Coronary artery (tissue), 2 donors: ENCODE measurements at regions not wholly inside any gene's neighbourhood (a gene's known extent, or its start where the extent isn't known, plus 50 kb on each side); places are given as distances from the start of the nearest gene placed in this dataset.
A peak's percentile ranks its signal among the peaks of the same experiment; 100 is the strongest.

Experiments used
- DNase-seq: peaks from one replicate; pipeline ENCODE4 v3.0.0-alpha.2; 2017; ENCODE audit warnings: low spot score
- H3K27ac ChIP-seq, 2 donors: fragments of 200-600 bp; sonication (generic); one replicate each; pipeline ENCODE4 v1.5.1; 2016 to 2019
- H3K4me3 ChIP-seq: fragments of 200-600 bp; sonication (generic); 2 replicates; pipeline ENCODE4 v1.5.1; 2016; ENCODE audit warnings: mild to moderate bottlenecking, moderate library complexity
- CTCF ChIP-seq: fragments of 200-600 bp; sonication (generic); IDR thresholded peaks from one replicate; pipeline ENCODE4 v1.5.1; 2019; ENCODE audit warnings: antibody characterized with exemption

GRCh38 chr14:101472518-101472849 is 88.8 kb upstream of the DIO3 start:
- DNase-seq = peak; percentile 41
- no peak for TF ChIP-seq CTCF
- H3K27ac ChIP-seq = no peak overlapping the region
- H3K4me3 ChIP-seq = no peak overlapping the region

- no peak for TF ChIP-seq CTCF
- Histone ChIP-seq H3K4me3 (no peak overlapping the region), H3K27ac (no peak overlapping the region)
- DNase-seq = peak; percentile 54
Observed at GRCh38 chr14:101473045-101473729, 88.1 kb upstream of the DIO3 start.

- Histone ChIP-seq H3K27ac (no peak overlapping the region), H3K4me3 (no peak overlapping the region)
- DNase-seq = peak; percentile 50
- no peak for TF ChIP-seq CTCF
Observed at GRCh38 chr14:101473795-101474562, 87.3 kb upstream of the DIO3 start.

- no peak for TF ChIP-seq CTCF
- Histone ChIP-seq H3K4me3 (peak overlapping the region; percentile 30), H3K27ac (peak overlapping the region in 1 of 2 donors; percentile 65)
- peak; percentile 62 for DNase-seq
Observed at GRCh38 chr14:101474563-101475455, 86.5 kb upstream of the DIO3 start.

GRCh38 chr14:101475456-101476257 is 85.6 kb upstream of the DIO3 start:
- DNase-seq = peak; percentile 70
- Histone ChIP-seq H3K4me3 (peak overlapping the region; percentile 30), H3K27ac (peak overlapping the region in 1 of 2 donors; percentile 65)
- TF ChIP-seq CTCF = no peak

GRCh38 chr14:101476258-101476915 is 84.9 kb upstream of the DIO3 start:
- peak; percentile 56 for DNase-seq

More at GRCh38 chr14:101476258-101476915, 84.9 kb upstream of the DIO3 start:
- Histone ChIP-seq H3K4me3 (no peak overlapping the region), H3K27ac (peak overlapping the region in 1 of 2 donors; percentile 65)
- no peak for TF ChIP-seq CTCF
